ENCODE measurements at regions not wholly inside any gene's neighbourhood (a gene's known extent, or its start where the extent isn't known, plus 50 kb on each side); places are given as distances from the start of the nearest gene placed in this dataset.

DNA sequence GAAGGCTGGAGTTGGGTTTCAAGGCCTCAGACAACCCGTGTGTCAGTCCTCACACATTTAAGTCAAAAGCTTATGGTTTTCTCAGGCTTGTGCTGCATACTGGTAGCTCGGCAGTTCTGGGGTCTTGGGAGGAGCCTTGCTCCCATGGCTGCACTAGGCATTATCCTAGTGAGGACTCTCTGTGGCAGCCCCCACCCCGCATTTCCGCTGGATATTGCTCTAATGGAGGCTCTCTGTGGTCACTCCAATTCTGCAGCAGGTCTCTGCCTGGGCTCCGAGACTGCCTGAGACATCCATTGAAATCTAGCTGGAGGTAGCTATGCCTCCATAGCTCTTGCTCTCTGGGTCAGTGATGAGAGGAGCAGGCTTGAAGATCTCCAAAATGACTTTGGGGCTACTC lies 311.5 kb upstream of the PTGER4 start:
- TF ChIP-seq, protein P1, sequence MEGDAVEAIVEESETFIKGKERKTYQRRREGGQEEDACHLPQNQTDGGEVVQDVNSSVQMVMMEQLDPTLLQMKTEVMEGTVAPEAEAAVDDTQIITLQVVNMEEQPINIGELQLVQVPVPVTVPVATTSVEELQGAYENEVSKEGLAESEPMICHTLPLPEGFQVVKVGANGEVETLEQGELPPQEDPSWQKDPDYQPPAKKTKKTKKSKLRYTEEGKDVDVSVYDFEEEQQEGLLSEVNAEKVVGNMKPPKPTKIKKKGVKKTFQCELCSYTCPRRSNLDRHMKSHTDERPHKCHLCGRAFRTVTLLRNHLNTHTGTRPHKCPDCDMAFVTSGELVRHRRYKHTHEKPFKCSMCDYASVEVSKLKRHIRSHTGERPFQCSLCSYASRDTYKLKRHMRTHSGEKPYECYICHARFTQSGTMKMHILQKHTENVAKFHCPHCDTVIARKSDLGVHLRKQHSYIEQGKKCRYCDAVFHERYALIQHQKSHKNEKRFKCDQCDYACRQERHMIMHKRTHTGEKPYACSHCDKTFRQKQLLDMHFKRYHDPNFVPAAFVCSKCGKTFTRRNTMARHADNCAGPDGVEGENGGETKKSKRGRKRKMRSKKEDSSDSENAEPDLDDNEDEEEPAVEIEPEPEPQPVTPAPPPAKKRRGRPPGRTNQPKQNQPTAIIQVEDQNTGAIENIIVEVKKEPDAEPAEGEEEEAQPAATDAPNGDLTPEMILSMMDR (optimal IDR thresholded peaks at IDR 0.05 in 1 of 3, IDR thresholded peaks at IDR 0.05 in 1 of 3, conservative IDR thresholded peaks at IDR 0.05 in 1 of 3; ENCODE audit: extremely low read depth in 1 of 3, insufficient read depth in 2 of 3, low read length in 3 of 3), result no peak
- no peak for TF ChIP-seq EZH2 (IDR thresholded peaks at IDR 0.05; ENCODE audit: low read length)
